ENCODE measurements at regions not wholly inside any gene's neighbourhood (a gene's known extent, or its start where the extent isn't known, plus 50 kb on each side); places are given as distances from the start of the nearest gene placed in this dataset.

DNA sequence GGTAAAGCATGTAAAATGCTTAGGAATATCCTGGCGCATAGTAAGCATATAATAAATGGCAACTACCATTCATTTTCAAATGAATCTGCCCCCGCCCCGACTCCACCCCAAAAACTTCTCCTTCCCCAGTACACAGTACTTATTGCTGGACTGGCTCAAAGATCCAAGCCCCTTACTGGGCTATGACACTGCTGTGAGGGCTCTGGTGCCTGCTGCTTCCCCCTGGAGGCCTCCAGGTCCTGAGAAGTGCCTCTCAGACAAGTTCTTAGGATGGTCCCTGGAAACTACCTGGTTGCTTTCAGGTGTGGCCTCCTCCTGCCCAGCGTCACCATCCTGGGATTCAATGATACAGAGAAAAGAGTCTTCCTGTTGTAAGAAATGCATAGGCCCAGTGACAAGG, 190.6 kb upstream of the NTM start:
- no peaks in the 10 kb centered on the region for H4K20me1 ChIP-seq (ENCODE audit: insufficient read depth)
- H3K9ac ChIP-seq: no peak overlapping the region
- no peaks in the 10 kb centered on the region for H3K27me3 ChIP-seq (ENCODE audit: insufficient read depth, low read depth)
- H3K36me3 ChIP-seq (ENCODE audit: insufficient read depth): no peaks in the 10 kb centered on the region
- no peaks in the 10 kb centered on the region for H3K4me1 ChIP-seq (ENCODE audit: low read depth, poor library complexity, severe bottlenecking)
- H3K4me2 ChIP-seq: no peak overlapping the region
- no peak overlapping the region for H3K4me3 ChIP-seq (IDR thresholded peaks at IDR 0.05; ENCODE audit: insufficient read depth, low read depth, low read length)
- no peaks in the 10 kb centered on the region for H3K79me2 ChIP-seq (ENCODE audit: insufficient read depth, low read depth)
- no peak overlapping the region for H3K27ac ChIP-seq
- TF ChIP-seq, protein P1, sequence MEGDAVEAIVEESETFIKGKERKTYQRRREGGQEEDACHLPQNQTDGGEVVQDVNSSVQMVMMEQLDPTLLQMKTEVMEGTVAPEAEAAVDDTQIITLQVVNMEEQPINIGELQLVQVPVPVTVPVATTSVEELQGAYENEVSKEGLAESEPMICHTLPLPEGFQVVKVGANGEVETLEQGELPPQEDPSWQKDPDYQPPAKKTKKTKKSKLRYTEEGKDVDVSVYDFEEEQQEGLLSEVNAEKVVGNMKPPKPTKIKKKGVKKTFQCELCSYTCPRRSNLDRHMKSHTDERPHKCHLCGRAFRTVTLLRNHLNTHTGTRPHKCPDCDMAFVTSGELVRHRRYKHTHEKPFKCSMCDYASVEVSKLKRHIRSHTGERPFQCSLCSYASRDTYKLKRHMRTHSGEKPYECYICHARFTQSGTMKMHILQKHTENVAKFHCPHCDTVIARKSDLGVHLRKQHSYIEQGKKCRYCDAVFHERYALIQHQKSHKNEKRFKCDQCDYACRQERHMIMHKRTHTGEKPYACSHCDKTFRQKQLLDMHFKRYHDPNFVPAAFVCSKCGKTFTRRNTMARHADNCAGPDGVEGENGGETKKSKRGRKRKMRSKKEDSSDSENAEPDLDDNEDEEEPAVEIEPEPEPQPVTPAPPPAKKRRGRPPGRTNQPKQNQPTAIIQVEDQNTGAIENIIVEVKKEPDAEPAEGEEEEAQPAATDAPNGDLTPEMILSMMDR (conservative IDR thresholded peaks at IDR 0.05; ENCODE audit: low read depth, low read length): no peak
- H2AFZ ChIP-seq (ENCODE audit: low read depth): no peak overlapping the region

DNA sequence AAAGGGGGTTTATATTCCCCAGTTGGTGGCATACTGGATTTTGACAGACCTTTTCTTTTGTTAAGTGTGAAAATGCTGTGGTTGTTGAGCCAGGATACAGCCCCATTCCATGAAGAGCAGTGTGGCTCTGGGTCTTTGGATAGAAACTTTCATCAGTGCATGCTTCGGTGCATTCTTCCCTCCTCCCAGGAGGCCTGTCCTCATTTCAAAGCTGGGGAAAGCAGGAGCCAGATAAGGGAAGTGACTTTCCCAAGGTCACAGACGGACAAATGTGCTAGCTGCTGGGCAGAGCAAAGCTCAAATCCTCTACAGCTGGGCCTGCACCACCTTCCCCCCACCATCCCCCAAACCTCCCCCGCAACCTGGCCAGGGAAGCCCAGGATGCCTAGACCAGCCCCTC, 184.5 kb upstream of the NTM start:
- no peak overlapping the region for H2AFZ ChIP-seq (ENCODE audit: low read depth)
- H3K4me2 ChIP-seq: no peak overlapping the region
- H3K9ac ChIP-seq: no peak overlapping the region
- no peaks in the 10 kb centered on the region for H3K4me1 ChIP-seq (ENCODE audit: low read depth, poor library complexity, severe bottlenecking)
- no peak overlapping the region for H3K27ac ChIP-seq
- no peaks in the 10 kb centered on the region for H3K36me3 ChIP-seq (ENCODE audit: insufficient read depth)
- no peaks in the 10 kb centered on the region for H4K20me1 ChIP-seq (ENCODE audit: insufficient read depth)
- no peaks in the 10 kb centered on the region for H3K27me3 ChIP-seq (ENCODE audit: insufficient read depth, low read depth)
- TF ChIP-seq, protein P1 (conservative IDR thresholded peaks at IDR 0.05; ENCODE audit: low read depth, low read length): no peak
- no peak overlapping the region for H3K4me3 ChIP-seq (IDR thresholded peaks at IDR 0.05; ENCODE audit: insufficient read depth, low read depth, low read length)
- no peaks in the 10 kb centered on the region for H3K79me2 ChIP-seq (ENCODE audit: insufficient read depth, low read depth)

GRCh38 chr11:131186629-131187101, 183.8 kb upstream of the NTM start:
- H3K4me1 ChIP-seq (ENCODE audit: low read depth, poor library complexity, severe bottlenecking): no peaks in the 10 kb centered on the region
- no peaks in the 10 kb centered on the region for H4K20me1 ChIP-seq (ENCODE audit: insufficient read depth)
- no peak overlapping the region for H3K4me3 ChIP-seq (IDR thresholded peaks at IDR 0.05; ENCODE audit: insufficient read depth, low read depth, low read length)
- no peaks in the 10 kb centered on the region for H3K79me2 ChIP-seq (ENCODE audit: insufficient read depth, low read depth)
- no peak overlapping the region for H3K9ac ChIP-seq
- no peak overlapping the region for H3K4me2 ChIP-seq
- no peaks in the 10 kb centered on the region for H3K27me3 ChIP-seq (ENCODE audit: insufficient read depth, low read depth)
- no peak overlapping the region for H3K27ac ChIP-seq
- TF ChIP-seq, protein P1 (conservative IDR thresholded peaks at IDR 0.05; ENCODE audit: low read depth, low read length): no peak
- no peaks in the 10 kb centered on the region for H3K36me3 ChIP-seq (ENCODE audit: insufficient read depth)
- H2AFZ ChIP-seq (ENCODE audit: low read depth): no peak overlapping the region

DNA sequence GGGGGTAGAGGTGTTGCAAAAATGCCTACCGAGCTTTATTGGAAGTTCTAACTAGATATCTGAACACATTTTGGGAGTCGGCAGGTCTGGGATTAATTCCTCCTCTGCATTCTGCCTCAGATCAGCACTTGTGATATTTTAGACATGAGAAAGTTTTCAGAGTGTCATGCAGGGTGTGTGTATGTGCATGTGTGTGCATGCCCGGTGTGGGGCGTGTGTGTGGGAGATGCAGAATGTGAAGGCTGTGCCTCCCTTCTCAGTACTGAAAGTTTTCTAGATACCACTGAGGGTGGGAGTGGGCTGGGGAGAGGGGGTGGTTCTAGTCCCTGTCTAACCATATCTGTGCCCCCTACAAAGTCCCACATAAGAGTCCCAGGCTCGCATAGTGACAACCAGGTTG, 180.0 kb upstream of the NTM start:
- H3K27ac ChIP-seq: no peak overlapping the region
- H3K9ac ChIP-seq: no peak overlapping the region
- no peaks in the 10 kb centered on the region for H3K27me3 ChIP-seq (ENCODE audit: insufficient read depth, low read depth)
- H4K20me1 ChIP-seq (ENCODE audit: insufficient read depth): no peaks in the 10 kb centered on the region
- no peaks in the 10 kb centered on the region for H3K36me3 ChIP-seq (ENCODE audit: insufficient read depth)
- TF ChIP-seq, protein P1 (conservative IDR thresholded peaks at IDR 0.05; ENCODE audit: low read depth, low read length): no peak
- H3K79me2 ChIP-seq (ENCODE audit: insufficient read depth, low read depth): no peaks in the 10 kb centered on the region
- no peaks in the 10 kb centered on the region for H3K4me1 ChIP-seq (ENCODE audit: low read depth, poor library complexity, severe bottlenecking)
- no peak overlapping the region for H3K4me2 ChIP-seq
- no peak overlapping the region for H3K4me3 ChIP-seq (IDR thresholded peaks at IDR 0.05; ENCODE audit: insufficient read depth, low read depth, low read length)
- H2AFZ ChIP-seq (ENCODE audit: low read depth): no peak overlapping the region
